NCI-H1092 treated with DMSO at 0.1 percent for 48 hours (cell line): ENCODE measurements at regions not wholly inside any gene's neighbourhood (a gene's known extent, or its start where the extent isn't known, plus 50 kb on each side); places are given as distances from the start of the nearest gene placed in this dataset.

Experiments used
- DNase-seq: peaks from one replicate; lab custom pipeline; 2025; lab: John Stamatoyannopoulos, UW

DNA sequence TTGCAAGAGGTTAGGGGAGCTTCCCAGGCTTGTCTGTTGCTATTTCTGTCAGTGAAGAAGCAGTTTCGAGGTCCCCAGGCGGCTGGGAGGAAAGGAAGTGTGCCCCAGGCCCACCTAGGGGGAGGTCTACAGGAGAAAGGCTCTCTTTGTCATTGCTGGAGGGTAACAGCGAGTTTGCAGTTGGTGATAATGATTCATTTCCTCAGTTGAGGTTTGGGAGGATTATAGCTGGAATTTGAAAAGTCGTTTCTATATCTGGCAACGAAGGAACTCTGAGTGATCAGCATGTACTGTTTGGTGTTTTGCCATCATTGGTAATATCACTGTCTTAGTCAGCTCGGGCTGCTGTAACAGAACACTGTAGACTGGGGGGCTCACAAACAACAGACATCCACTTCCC lies 65.5 kb upstream of the UBE3A start:
- no peak for DNase-seq

DNA sequence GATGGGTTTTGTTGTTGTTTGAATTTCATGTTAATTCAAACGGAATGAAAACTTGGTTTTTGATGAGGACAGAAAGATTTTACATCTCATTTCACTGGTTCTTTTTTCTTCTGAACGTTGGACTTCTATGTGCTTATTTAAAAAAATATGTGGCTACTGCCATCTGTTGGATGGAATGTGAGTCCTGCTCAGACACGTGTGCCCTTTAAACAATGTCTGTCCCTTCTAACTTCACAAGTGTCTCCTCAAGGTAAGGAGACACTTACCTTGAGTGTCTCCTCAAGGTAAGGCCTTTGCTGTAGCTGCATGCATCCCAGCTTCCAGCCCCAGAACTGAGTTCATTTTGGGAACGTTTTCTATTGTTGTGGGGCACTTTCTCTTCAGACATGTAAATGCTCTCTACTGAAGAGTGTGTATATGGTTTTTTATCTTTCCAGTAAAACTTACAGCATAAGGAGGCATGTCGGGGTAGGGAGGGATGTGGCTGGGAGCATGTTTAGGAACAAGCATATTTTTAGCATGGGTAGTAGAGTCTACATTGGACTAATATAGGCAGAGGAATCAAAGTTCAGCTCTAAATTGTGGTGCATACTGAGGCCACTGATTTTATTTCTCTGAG lies 63.1 kb upstream of the UBE3A start:
- DNase-seq: peak; percentile 56

DNA sequence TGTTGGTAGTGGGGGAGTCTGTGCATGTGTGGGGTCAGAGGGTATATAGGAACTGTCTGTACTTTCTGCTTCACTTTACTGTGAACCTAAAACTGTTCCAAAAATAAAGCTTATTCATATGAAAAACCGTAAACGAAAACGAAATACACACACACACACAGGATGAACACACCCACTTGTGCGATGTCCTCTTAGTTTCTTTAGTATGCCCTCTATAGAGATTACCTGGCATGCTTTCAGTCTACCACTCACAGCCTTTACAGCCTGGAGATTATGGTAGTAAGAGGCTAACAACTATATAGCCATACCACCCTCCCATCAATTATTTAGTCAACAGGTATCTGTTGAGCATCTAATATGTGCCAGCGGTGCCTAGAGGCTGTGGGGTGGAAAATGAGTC lies 60.0 kb upstream of the UBE3A start:
- DNase-seq: no peak

DNA sequence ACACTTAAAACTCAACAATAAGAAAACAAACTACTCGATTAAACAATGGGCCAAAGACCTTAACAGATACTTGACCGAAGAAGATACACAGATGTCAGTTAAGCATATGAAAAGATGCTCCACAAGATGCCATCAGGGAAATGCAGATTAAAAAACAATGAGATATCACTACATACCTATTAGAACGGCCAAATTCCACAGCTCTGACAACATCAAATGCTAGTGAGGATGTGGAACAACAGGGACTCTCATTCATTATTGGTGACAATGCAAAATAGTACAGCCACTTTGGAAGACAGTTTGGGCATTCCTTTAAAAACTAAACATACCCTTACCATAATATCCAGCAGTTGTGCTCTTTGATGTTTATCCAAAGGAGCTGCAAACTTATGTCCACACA lies 59.1 kb upstream of the UBE3A start:
- DNase-seq: no peak

DNA sequence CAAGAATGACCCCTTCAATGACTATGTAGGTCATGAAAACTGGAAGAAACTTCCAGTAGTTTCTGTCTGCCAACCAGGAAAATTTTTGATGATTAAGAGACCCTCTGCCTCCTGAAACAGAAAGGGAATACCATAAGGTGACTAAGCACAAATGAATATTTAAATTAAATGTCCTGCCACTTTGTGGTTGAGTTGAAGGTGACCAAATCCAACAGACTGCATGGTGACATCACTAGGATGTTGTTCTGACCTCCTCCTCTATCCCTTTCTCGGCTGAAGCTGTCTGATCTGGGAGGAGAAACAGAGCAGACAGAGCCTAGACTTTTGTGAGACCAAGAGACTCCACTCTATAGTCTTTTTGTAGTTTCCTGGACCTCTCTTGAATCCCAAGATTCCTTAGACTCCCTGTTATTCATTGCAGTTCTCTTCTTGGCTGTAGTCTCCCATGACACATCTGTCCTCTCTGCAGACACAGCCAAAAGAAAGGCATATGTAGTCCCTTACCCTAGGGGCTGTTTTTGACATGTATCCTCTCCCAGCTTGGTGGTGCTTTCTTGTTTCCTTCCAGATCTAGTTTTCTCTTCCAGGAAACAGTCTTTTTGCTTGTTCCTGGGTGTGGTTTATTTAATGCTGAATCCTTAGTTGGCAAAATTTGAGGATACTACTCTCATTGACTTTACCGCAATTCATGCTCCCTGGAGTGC lies 55.2 kb upstream of the UBE3A start:
- no peak for DNase-seq

DNA sequence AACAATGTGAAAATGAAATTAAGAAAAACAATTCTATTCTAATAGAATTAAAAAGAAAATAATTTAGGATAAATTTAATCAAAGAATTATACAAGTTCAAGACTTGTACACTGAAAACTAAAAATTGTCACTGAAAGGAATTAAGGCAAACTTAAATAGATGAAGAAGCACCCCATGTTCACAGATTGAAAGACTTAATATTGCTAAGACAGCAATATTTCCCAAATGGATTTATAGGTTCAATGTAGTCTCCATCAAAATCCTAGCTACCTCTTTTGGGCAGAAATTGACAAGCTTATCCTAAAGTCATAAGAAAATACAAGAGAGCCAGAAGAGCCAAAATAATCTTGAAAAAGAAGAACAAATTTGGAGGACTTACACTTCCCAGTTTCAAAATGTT lies 53.5 kb upstream of the UBE3A start:
- no peak for DNase-seq
